Daoy (cell line): ENCODE measurements at regions not wholly inside any gene's neighbourhood (a gene's known extent, or its start where the extent isn't known, plus 50 kb on each side); places are given as distances from the start of the nearest gene placed in this dataset.

ENCODE experiments used
- DNase-seq: peaks from one replicate; pipeline ENCODE4 v3.0.0-alpha.2; 2015; ENCODE audit warnings: low read depth

DNA sequence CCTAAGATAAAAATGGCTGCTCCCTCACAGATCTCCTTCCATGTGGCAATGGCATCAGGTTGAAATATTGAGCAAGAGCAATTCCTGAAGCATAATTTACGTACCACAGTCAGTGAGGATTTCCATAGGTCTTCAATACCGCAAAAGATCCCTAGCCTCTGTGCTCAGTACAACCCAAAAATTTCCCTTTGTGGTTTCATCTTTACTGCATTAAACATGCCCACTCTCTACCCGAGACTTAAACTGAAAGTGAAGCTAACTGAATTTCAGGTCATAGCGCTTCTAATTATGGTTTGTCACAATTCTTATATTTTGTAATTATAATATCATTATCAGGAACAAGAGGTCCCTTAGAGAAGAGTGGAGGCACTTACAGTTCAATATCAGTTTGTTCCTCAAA lies 1071.1 kb downstream of the XPNPEP1 start:
- no peak for DNase-seq

DNA sequence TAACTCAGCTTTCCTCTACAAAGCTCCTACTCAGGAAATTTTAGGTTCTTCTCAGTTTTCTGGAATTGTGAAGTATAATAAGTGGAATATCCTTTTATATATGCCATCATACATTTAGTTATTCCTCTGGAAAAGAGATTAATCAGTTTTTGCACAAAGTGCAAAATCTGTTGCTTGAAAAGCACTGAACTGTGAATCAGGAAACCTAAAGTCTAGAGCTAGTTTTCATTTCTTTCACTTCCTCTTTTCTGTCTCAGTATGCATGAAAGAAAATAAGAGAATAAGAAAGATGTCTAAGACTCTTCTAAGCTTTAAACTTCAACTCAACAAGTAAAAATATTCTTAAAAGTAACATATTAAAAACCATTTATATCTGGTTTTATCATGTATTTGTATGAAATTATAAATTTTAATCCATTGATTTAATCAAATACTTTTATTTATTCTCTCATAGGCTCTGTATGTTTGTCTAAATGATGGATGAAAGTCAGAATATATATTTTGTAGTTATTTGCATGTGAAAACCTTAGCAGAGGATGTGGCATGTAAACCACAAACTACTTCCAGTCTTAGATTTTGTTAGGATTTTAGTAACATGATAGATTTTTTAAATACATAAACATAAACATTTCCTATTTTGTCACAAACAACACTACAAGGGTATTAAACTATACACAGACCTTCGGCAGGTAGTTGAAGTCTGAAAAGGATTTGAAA lies 1073.0 kb downstream of the XPNPEP1 start:
- no peak for DNase-seq

DNA sequence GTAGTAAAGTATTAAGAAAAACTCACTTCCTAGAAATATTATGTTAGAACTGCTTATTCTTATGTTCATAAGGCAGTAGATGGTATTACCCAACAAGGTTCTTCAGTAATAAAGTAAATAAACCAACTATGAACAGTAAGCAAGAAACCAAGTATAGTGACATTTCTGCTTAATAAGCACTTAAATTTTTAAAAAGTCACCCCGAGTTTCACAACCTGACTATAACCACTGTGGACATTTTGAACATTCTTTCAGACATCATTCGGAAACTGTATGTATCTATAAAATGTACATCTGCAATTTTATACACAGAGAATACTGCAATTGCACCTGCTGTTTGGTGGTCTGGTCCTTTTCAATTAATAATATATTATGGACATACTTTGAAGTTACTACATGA lies 1073.6 kb downstream of the XPNPEP1 start:
- no peak for DNase-seq

DNA sequence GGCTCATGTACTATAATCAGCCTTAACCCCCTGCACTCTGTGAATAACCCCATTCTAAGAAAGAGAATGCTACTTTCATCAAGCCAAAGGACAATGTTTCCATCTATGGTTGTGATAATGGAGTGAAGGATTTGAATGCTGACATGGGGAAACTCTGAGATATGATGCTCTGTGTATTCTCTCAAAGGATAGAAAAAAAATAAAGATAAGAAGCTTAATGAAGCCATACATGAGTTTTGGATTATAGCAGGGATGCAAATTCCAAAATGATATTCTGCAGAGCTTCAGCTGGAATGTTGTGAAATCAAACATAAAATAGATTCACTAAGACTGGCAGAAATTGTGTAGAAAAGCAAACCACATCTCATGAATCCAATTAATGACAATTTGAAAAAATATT lies 1074.1 kb downstream of the XPNPEP1 start:
- DNase-seq = no peak

DNA sequence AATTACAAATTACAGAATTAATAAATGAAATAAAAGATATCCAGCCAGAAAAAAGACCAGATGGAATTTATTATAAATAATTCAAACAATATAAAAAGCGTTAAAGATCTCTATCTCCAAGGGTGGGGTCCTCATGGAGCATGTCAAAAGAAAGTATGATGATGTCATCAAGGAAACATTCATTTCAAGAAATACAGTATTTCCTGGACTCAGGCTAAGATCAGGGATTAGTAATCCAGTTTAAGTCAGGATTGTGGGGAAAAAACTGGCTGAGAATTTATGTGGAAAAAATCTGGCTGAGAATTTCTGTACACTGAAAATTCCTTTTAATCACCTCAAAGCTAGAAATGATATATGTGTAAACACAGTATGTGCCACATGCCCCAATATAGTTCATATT lies 1075.3 kb downstream of the XPNPEP1 start:
- no peak for DNase-seq

DNA sequence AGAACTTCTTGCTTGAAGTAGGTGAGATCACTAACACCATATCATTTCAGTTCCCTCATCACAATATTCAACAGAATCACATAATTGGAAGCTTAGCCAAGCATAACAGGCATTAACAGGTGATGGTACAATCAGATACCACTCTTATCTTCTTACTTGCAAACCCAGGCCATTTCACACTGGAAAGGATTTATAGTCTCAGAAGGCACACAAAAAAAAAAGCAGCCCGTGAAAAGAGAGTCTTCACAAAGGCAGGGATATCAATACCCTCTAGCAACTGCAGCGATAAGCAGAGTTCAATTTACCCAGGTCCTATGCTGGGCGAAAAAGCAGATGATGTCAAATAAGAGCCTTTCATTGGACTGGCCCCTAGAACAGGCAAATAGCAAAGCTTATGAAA lies 1082.4 kb downstream of the XPNPEP1 start:
- no peak for DNase-seq

DNA sequence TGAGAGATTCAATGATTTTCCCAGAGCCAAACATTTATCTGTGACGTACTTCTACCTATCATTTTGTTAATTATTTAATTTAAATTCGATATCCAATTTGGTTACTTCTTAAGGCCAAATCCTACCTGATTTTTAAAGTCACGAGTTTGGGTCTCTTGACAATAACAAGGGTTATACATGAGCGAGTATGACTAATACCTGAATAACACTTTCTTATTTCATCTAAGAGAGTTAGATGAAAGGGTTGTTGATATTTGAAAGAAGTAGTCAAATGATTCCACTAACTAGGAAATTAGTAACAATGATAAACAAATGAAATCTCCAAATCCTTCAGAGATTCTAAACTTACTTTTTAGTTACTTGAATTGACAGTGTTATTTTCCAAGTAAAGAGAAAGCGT lies 1086.9 kb downstream of the XPNPEP1 start:
- DNase-seq = no peak

DNA sequence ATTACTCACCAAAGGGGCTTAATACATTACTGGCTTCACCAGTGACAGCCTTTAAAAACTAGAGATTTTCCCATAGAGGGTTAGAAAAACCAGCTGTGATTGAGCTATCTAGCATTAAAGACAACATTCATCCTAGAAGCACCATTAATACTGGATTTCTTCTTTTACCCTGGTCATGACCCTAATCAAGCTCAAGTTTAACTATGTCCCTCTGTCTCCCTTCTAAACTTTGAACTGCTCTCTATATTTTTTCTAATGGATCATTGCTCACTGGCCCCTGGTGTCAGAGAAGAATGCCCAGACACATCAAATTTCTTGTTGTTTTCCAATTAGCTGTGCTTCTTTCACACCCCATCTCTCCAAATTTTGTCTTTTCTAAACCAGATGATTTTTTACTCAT lies 1101.3 kb downstream of the XPNPEP1 start:
- no peak for DNase-seq

DNA sequence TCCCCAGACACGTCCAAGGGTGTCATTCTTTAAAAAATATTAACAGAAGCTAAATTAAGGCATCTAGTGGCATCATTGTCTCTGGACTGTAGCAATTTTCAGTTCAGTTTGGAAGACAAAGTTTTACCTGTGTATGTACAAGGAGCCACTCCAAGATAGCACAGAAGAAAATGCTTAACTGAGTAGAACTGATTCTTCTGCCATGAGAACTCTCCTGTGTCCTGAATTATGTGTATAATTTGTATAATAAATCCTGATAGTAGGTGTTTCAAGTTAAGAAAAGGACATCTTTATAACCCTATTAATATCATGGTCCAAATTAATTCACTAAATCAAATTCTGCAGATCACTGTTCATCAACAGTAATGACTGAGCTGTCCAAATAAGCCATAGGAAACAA lies 1104.0 kb downstream of the XPNPEP1 start:
- DNase-seq = no peak

DNA sequence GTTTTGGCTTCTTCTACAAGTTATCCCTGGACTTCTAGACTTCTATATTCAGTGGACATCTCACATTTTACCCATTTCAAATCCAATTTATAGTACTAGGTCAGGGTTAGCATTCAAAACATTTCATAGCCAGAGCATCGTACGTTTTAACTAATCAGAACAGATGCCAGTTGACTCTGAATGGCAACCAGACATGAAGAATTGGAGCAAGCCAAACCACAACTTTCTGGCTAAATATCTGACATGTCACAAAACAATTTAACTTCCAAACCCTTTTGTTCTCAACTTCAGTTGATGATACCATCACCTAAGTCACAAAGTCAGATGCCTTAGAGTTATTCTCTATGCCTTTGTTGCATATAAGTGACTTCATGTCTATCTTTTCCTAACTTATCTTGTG lies 1105.7 kb downstream of the XPNPEP1 start:
- no peak for DNase-seq

DNA sequence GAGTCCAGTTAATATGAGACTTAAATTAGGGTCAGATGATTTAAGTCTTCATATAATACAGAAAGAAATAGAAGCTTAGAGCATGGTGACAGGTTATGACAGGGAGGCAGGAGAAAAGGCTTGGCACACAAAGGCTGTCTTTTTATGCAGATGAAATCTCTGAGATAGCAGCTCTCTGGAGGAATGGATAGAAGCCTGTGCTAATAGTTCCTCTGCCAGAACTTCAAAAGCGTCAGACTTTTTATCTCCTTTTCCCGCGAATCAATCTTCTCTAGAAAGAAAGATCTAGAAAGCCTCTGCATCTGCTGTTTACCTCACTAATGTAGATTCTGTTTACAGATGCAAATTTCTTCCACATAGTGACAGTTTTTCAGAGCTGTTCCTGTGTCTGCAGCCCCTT lies 1106.2 kb downstream of the XPNPEP1 start:
- no peak for DNase-seq

DNA sequence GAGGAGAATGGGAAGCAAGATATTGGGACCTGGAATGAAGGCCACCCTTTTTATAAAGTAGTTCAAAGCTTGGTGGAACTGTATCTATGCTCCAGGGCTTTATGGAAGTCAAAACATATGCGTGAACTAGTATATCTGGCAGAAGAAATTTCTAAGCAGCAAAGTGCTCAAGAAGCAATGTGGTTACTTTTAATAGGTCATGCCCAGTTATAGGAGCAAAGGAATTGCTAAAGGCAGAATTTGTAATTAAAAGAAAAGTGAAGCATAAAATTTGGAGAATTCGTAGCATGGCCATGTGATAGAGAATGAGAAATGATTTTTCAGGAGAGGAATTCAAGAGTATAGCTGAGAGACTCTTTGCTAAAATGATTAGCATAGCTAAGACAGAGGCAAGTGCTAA lies 1110.4 kb downstream of the XPNPEP1 start:
- no peak for DNase-seq

DNA sequence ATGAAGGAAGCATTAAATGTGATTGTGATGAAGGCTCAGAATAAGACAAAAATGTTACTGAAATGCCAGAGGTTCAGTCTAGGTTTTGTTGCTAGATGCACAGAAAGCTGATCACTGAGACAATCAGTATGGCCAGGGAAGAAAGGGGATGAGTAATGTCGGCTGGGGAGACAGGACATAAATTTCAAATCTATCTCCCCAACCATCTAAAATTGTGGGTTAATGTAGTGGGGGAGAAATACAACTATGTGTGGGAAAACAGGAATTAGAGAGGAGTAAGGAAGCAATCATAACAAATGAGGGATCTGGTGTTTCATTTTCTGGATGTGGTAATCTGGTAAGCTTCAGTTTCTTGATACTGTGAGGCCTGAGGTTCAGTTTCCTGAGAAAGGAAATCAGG lies 1111.0 kb downstream of the XPNPEP1 start:
- DNase-seq = no peak

DNA sequence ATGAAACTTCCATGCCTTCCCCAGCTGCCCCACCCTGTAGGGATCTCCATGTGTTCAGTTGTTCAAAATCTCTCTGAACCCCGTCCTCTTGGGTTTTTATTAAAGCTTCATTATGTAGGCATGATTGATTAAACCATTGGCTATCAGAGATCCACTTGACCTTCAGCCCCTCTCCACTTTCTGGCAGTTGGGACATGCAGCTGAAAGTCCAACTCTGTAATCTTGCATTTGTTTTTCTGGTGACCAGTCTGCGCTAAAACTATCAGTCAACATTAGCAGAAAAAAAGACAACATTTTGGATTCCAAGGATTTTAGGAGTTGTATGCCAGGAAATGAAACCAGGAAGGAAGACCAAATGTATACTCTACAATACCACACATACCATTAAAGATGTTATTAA lies 1115.1 kb downstream of the XPNPEP1 start:
- no peak for DNase-seq

DNA sequence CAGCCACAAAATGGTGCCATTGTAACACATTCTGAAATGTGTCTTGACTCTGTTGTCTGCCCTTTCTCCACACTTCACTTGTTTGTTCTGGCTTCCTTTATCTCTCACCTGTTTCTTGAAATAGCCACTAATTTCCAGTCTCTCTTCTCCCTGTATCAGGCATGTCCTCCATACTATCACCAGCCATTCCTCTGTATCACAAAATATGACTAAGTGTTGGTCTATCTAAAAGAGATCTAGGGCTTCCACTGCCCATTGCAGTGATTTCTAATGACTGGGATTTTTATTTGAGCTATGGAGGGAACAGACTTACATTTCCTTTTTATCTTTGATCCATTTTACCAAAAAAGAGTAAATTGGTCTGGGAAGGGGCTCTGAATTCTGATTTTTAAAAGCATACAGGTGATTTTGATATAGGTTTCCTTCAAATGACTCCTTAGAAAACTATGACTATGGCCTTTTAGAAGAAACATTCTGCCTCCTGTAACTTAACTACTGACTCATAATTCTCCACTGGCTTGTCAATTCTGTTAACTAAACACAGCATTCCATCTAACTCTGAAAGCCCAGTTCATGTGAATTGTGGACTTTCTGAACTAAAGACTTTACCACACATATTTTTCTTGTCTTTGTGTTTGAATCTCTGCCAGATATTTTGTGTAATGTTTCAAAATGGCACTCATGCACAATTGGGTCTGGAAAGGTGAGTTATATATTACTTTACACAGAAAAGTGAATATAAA lies 1121.4 kb downstream of the XPNPEP1 start:
- DNase-seq = no peak

DNA sequence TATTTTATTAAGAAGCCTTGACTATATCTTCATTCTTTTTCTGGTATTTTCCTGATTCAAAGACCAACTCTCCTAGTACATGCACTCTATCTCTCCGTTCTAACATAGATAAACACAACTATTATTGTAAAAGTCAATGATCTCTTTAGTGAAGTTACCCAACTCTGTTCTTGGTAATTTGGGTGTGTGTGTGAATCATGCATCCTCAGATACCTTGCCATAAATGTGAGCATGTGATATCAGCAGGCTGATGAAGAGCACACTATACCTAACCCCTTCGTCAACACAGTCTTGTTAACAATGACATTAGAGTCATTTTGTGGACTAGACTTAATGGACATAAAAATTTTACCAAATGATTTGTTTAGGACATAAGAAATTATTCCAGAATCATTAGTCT lies 1122.1 kb downstream of the XPNPEP1 start:
- DNase-seq = no peak

DNA sequence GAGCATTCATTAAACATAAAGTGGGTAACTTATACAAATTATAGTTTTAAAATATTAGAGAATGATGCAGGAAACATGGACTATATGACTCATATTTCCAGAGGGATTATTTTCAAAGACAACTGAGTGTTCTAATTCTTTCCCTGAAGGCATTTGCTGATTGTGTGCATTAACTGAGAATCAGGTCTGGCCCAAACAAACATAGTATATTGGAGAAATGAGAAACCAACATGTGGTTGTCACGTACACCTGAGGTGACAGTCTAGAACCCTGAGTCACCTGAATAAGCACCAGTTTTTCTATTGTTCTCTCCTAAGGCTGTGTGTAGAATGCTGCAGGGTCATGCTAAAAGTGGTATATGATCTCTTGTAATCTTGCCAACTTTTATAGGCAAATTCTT lies 1125.7 kb downstream of the XPNPEP1 start:
- DNase-seq = no peak

DNA sequence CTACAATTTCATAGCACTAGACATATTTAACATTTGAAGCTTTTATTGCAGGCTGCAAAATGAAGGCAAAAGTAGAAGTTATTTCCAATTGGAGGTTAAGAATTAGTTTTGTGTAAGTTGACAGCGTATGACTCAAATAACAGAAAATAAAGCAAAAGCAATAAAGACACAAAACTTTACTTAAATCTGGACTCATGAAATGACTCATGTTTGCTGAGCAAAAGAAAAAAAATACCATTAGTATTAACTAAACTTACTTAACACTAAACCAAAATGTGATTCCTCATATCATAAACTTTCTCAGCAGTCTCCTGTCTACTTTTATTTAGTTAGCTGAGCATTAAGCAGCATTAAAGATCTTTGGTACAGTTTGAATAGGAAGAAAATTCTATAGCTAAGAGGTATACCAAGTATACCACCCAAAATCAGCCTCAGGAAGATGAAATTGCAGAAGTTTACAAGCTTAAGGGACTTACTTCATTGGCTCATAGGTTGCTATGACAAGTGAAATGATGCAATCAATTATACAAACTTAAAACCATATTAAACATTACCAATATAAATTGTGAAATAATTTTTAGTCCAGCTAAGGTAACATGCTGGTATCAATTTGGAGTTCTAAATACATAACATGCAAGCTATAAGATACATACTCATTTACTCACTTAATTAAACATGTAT lies 1131.4 kb downstream of the XPNPEP1 start:
- DNase-seq = no peak

DNA sequence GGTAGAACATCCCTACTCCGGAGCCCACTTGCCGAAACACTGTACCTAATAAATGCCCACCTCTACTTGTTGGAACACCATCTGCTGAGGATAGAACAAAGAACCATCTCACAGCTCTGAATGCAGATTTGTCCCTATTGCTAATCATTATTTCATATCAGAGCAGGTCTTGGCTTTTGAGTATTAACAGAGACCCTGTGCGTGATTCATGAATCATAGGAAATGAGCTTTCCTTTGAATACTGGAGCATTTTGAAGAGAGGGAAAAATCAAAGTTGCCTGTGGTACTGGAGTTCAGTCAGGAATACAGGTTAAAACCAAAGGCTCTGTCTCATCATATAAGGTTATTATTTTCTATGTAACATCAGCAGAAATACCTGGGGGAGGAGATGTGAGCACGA lies 1132.3 kb downstream of the XPNPEP1 start:
- DNase-seq = no peak

DNA sequence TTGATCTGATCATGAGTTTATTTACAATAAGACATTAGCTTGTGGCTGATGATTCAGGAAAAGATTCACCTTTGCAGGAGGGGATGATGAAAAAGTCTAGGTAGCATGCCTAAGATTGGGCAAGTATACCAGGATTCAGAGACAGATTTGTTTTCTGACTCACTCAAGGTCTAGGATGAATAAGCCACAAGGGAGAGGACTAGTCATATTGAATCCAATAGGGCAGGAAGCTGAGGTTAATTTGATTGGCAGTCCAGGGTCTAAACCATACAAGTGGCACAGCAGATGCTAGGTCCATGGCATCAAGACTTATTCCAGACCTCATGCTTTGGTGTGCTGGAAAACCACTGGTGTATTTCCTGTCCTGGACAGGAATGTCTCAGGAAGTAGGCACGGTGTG lies 1133.4 kb downstream of the XPNPEP1 start:
- no peak for DNase-seq

DNA sequence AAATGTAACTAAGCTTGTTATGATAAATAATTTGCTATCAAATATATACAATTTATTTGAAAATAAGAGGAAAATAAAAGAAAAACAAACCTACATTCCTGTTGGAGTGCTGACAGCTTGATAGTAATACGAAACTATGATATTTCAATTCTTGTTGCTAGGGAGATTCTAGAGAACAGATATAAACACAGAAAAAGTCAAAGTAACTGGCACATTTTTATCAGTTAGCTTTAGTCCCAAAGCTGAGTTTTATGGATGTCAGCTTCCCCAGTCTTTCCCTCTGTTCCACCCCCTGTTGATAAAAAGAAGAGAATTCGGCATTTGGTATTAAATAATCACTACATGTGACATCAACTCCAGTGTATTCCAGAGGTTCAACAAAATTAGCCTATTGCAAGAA lies 1134.0 kb downstream of the XPNPEP1 start:
- no peak for DNase-seq

DNA sequence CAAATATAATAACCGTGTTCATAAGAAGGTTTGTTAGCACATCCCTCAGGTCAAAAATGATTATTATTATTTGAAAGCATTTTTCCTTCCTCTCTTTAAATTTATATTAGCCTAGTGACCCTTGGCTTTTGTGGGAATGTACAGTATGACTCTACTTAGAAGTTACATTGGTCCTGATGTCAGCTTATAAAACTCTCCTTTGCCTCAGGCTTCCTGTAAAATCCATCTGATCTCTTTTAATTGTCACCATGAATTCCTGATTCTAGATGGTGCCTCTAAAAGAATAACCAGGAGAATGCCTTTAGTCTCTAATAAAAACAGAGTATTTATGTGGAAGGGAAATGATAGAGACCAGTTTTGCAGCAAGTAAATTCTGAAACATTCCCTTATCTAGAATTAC lies 1134.4 kb downstream of the XPNPEP1 start:
- DNase-seq = no peak

DNA sequence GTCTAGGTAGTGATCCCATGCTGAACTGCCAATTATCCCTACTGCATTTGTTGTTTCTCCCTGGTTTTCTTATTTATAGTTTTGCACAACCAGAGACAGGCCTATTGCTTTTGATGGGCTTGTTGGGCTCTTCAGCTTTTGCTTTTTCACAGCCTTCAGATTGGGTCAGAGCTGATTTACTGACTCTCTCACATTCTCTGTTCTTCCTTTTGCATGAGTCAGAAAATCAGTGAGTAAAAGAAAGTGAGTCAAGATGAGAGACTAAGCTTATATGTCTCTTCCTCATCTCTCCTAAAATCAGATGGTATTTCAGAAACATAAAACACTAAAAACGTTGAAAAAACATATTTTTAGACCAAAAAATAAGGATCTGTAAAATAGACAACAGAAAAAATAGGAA lies 1135.4 kb downstream of the XPNPEP1 start:
- DNase-seq = no peak
